ENCODE measurements at regions not wholly inside any gene's neighbourhood (a gene's known extent, or its start where the extent isn't known, plus 50 kb on each side); places are given as distances from the start of the nearest gene placed in this dataset.

DNA sequence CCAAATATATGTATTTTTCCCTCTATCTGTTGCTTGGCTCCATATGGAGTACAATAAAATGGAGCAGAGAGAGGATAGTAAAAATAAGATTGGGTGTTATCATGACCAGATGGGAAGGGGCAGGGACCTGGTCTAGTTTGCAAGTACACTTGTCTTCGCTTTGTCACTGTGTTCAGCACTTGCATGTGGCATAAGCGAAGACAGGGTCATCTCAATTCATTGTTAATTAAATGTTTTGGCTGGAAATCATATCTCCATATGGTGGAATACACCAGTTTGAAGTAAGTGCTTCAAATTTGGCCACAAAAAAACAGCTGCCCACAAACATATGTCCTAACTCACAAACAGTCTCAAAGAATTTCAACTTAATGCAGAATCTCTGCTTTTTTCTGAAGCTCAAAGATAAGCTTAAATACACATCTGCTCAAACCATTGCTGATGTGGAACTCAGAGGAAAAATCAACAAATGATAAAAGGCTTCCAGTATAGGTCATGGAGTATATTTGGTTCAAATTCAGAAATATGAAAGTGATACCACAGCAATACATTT is 865.4 kb downstream of the TLE4 start (continued):
- TF ChIP-seq USF1 (IDR thresholded peaks at IDR 0.05; ENCODE audit: borderline replicate concordance, extremely low read length, insufficient read depth, low read depth, low read length): no peak
- TF ChIP-seq JUND (IDR thresholded peaks at IDR 0.05; ENCODE audit: low read depth, low read length): no peak
- TF ChIP-seq ATF7 (IDR thresholded peaks at IDR 0.05; ENCODE audit: low read depth): no peak
- no peak for TF ChIP-seq CEBPB (IDR thresholded peaks at IDR 0.05; ENCODE audit: borderline replicate concordance in 1 of 2, low read depth in 2 of 2, low read length in 2 of 2)
- no peak for TF ChIP-seq WRNIP1 (IDR thresholded peaks at IDR 0.05; ENCODE audit: borderline replicate concordance, low read depth, low read length)

GRCh38 chr9:80435591-80435990 is 863.8 kb downstream of the TLE4 start:
- FAIRE-seq: no peak
- ChIA-PET RAD21 (ENCODE audit: unreplicated experiment) (no interaction called here), SMC1A (ENCODE audit: uncharacterized antibody, unreplicated experiment) (no interaction called here), CTCF (no interaction called here), POLR2A (no interaction called here)
- no peaks in the 10 kb centered on the region for H3K36me3 ChIP-seq (ENCODE audit: control insufficient read depth in 2 of 2, insufficient read depth in 2 of 2, low read length in 1 of 2)
- no TSS peak for BruUV-seq (replicated peaks)
- ATAC-seq: no peak
- no peak overlapping the region for H3K27ac ChIP-seq (ENCODE audit: control insufficient read depth, insufficient read depth)
- no peaks in the 10 kb centered on the region for H3K27me3 ChIP-seq (replicated peaks in 1 of 2; ENCODE audit: control insufficient read depth in 2 of 2, insufficient read depth in 2 of 2, low read length in 1 of 2)
- H3K9ac ChIP-seq (ENCODE audit: control insufficient read depth, insufficient read depth, low read length): no peak overlapping the region
- no peaks in the 10 kb centered on the region for H3K9me3 ChIP-seq (replicated peaks; ENCODE audit: control insufficient read depth, insufficient read depth, low read length)
- no peaks in the 10 kb centered on the region for H4K20me1 ChIP-seq (ENCODE audit: control insufficient read depth, insufficient read depth)
- no peak for TF ChIP-seq JUNB (IDR thresholded peaks at IDR 0.05)
- no peak for TF ChIP-seq SMAD5 (IDR thresholded peaks at IDR 0.05; ENCODE audit: low read depth)
- no peak for TF ChIP-seq PAX5 (IDR thresholded peaks at IDR 0.05; ENCODE audit: borderline replicate concordance, low read depth, low read length)
- TF ChIP-seq MXI1 (IDR thresholded peaks at IDR 0.05; ENCODE audit: low read depth, low read length): no peak
- TF ChIP-seq BCL11A (IDR thresholded peaks at IDR 0.05; ENCODE audit: low read depth, low read length): no peak
- TF ChIP-seq, protein P1, sequence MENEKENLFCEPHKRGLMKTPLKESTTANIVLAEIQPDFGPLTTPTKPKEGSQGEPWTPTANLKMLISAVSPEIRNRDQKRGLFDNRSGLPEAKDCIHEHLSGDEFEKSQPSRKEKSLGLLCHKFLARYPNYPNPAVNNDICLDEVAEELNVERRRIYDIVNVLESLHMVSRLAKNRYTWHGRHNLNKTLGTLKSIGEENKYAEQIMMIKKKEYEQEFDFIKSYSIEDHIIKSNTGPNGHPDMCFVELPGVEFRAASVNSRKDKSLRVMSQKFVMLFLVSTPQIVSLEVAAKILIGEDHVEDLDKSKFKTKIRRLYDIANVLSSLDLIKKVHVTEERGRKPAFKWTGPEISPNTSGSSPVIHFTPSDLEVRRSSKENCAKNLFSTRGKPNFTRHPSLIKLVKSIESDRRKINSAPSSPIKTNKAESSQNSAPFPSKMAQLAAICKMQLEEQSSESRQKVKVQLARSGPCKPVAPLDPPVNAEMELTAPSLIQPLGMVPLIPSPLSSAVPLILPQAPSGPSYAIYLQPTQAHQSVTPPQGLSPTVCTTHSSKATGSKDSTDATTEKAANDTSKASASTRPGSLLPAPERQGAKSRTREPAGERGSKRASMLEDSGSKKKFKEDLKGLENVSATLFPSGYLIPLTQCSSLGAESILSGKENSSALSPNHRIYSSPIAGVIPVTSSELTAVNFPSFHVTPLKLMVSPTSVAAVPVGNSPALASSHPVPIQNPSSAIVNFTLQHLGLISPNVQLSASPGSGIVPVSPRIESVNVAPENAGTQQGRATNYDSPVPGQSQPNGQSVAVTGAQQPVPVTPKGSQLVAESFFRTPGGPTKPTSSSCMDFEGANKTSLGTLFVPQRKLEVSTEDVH (IDR thresholded peaks at IDR 0.05; ENCODE audit: low read depth, partially characterized antibody): no peak
- TF ChIP-seq MTA3 (IDR thresholded peaks at IDR 0.05; ENCODE audit: borderline replicate concordance, low read length): no peak
- no peak for TF ChIP-seq SP1 (IDR thresholded peaks at IDR 0.05; ENCODE audit: low read depth, low read length)
- TF ChIP-seq FOXK2 (IDR thresholded peaks at IDR 0.05): no peak
- no peak for TF ChIP-seq IKZF1 (conservative IDR thresholded peaks at IDR 0.05)
- TF ChIP-seq NR2F1 (conservative IDR thresholded peaks at IDR 0.05): no peak
- TF ChIP-seq PRDM15 (CRISPR knock-in tag; IDR thresholded peaks at IDR 0.05): no peak
- intact Hi-C loops (cut with micrococcal nuclease; ENCODE audit: unreplicated experiment): no loop called here
- no peak for DNase-seq (ENCODE audit: low read depth, low spot score)
- no peaks in the 10 kb centered on the region for H3K79me2 ChIP-seq (ENCODE audit: control insufficient read depth, insufficient read depth, low read length)
- no peak overlapping the region for H3K4me3 ChIP-seq
- WGBS (ENCODE audit: insufficient coverage, insufficient replicate concordance, low lambda C conversion rate, missing lambda C conversion rate): 45% methylated on average over 3 of the region's 3 CpGs
- no peaks in the 10 kb centered on the region for H3K4me1 ChIP-seq (ENCODE audit: control insufficient read depth, insufficient read depth, low read length)
- no peak overlapping the region for H3K4me2 ChIP-seq (ENCODE audit: control insufficient read depth, insufficient read depth)
- in situ Hi-C loops (cut with MboI): no loop called here
- no peak overlapping the region for H2AFZ ChIP-seq (ENCODE audit: control insufficient read depth, low read depth, low read length)

Data from GM12878 (cell line).